Suprapubic skin (tissue), 3 donors: ENCODE measurements at regions not wholly inside any gene's neighbourhood (a gene's known extent, or its start where the extent isn't known, plus 50 kb on each side); places are given as distances from the start of the nearest gene placed in this dataset.

ENCODE experiments used
- EP300 ChIP-seq: sonication (generic); formaldehyde crosslinking; IDR thresholded peaks from one replicate; pipeline ENCODE4 v1.6.1; 2017; ENCODE audit warnings: antibody characterized with exemption
- POLR2A ChIP-seq, 2 donors: fragments of 450-650 bp; IDR thresholded peaks; one replicate each; pipeline ENCODE4 v1.6.1; 2017; ENCODE audit warnings: antibody characterized with exemption in 2 of 2, mild to moderate bottlenecking in 2 of 2, moderate library complexity in 2 of 2
- TF ChIP-seq, protein P1 (sequence below), 2 donors: fragments of 200-600 bp in 1 of 2; fragments of 450-650 bp in 1 of 2; sonication (generic) in 1 of 2; IDR thresholded peaks; one replicate each; pipeline ENCODE4 v1.5.1; 2016 to 2019; ENCODE audit warnings: antibody characterized with exemption in 2 of 2, mild to moderate bottlenecking in 1 of 2, moderate library complexity in 1 of 2

- TF ChIP-seq, protein P1, sequence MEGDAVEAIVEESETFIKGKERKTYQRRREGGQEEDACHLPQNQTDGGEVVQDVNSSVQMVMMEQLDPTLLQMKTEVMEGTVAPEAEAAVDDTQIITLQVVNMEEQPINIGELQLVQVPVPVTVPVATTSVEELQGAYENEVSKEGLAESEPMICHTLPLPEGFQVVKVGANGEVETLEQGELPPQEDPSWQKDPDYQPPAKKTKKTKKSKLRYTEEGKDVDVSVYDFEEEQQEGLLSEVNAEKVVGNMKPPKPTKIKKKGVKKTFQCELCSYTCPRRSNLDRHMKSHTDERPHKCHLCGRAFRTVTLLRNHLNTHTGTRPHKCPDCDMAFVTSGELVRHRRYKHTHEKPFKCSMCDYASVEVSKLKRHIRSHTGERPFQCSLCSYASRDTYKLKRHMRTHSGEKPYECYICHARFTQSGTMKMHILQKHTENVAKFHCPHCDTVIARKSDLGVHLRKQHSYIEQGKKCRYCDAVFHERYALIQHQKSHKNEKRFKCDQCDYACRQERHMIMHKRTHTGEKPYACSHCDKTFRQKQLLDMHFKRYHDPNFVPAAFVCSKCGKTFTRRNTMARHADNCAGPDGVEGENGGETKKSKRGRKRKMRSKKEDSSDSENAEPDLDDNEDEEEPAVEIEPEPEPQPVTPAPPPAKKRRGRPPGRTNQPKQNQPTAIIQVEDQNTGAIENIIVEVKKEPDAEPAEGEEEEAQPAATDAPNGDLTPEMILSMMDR (IDR thresholded peaks at IDR 0.05), result no peak
- no peak for TF ChIP-seq POLR2A (IDR thresholded peaks at IDR 0.05)
- no peak for TF ChIP-seq EP300
Measured at GRCh38 chr9:103872811-103873210, 221.3 kb upstream of the SMC2 start.
